ENCODE measurements at regions not wholly inside any gene's neighbourhood (a gene's known extent, or its start where the extent isn't known, plus 50 kb on each side); places are given as distances from the start of the nearest gene placed in this dataset.

DNA sequence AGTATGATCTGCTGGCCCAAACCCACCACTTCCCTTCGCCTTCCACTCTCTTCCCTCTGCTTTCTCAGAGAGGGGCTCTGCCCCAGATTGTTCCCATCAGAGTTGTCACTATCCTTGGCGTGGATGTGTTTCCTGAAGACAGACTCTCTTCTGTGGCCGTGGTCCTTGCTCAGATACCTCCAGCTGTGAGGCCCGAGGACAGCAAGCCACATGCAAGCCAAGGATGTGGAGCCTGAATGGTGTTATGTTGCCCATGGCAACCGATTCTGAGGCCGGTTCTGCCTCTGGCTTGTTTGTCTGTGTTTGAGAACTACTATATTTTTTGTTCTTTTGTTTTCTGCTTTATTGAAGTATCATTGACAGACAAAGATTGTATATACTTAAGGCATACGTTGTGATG lies 247.4 kb upstream of the PODXL start:
- DNase-seq (ENCODE audit: low spot score) (no peak), ATAC-seq (no peak)
- Mint-ChIP-seq H3K9me3 (no peaks in the 10 kb centered on the region), H3K4me1 (peaks cover 16% of the 10 kb centered on the region), H3K27me3 (ENCODE audit: low read depth) (peaks cover 2% of the 10 kb centered on the region; the same call in 1 of the 2 replicates), H3K4me3 (no peak overlapping the region), H3K36me3 (no peaks in the 10 kb centered on the region), H3K27ac (no peak overlapping the region)
- POLR2A ChIA-PET, result no interaction called here
- TF ChIP-seq NFE2L1 (CRISPR knock-in tag; IDR thresholded peaks at IDR 0.05), result no peak
- TF ChIP-seq, protein P1, sequence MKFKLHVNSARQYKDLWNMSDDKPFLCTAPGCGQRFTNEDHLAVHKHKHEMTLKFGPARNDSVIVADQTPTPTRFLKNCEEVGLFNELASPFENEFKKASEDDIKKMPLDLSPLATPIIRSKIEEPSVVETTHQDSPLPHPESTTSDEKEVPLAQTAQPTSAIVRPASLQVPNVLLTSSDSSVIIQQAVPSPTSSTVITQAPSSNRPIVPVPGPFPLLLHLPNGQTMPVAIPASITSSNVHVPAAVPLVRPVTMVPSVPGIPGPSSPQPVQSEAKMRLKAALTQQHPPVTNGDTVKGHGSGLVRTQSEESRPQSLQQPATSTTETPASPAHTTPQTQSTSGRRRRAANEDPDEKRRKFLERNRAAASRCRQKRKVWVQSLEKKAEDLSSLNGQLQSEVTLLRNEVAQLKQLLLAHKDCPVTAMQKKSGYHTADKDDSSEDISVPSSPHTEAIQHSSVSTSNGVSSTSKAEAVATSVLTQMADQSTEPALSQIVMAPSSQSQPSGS (CRISPR knock-in tag; IDR thresholded peaks at IDR 0.05; ENCODE audit: borderline replicate concordance, low read depth), result no peak
- no peak for TF ChIP-seq ZNF416 (CRISPR knock-in tag; IDR thresholded peaks at IDR 0.05)
- TF ChIP-seq, protein P2, sequence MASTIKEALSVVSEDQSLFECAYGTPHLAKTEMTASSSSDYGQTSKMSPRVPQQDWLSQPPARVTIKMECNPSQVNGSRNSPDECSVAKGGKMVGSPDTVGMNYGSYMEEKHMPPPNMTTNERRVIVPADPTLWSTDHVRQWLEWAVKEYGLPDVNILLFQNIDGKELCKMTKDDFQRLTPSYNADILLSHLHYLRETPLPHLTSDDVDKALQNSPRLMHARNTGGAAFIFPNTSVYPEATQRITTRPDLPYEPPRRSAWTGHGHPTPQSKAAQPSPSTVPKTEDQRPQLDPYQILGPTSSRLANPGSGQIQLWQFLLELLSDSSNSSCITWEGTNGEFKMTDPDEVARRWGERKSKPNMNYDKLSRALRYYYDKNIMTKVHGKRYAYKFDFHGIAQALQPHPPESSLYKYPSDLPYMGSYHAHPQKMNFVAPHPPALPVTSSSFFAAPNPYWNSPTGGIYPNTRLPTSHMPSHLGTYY (CRISPR knock-in tag; IDR thresholded peaks at IDR 0.05), result no peak
- no peak for TF ChIP-seq ZNF263 (CRISPR knock-in tag; IDR thresholded peaks at IDR 0.05; ENCODE audit: low read depth)
- TF ChIP-seq PRRX2 (CRISPR knock-in tag; IDR thresholded peaks at IDR 0.05), result no peak
- TF ChIP-seq IRF2 (CRISPR knock-in tag; IDR thresholded peaks at IDR 0.05; ENCODE audit: borderline replicate concordance, low read depth), result no peak
- CTCF ChIA-PET, result no interaction called here

DNA sequence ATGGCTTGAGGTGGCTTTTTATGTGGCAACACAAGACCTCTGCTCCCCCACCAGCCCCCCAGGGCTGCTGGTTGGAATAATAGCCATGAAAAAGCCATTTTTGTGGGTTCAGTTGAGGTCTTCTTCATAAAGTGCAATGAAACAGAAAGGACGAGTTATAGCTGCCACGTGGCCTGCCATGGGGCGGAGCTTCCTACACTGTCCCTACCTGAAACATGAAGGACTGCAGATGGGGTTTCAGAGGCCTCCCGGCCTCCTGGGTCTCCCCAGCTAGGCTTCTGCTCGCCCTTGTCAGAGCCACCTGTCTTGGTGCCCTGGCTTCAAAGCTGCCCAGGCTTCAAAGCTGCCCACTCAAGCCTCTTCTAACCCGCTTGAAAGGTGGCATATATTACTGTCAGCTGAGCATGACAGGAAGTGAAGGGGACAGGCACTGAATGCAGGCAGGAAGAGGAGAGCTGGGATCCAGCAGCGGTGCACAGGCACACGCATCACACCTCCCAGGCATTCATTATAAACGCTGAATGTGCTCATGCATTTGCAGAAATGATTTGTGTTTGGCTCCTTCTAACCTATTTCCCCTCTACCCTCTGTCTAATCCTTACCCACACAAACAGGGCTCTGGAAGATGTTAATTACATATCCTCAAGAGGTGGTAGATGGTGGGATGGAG lies 245.9 kb upstream of the PODXL start:
- DNase-seq (ENCODE audit: low spot score), result no peak
- no peaks in the 10 kb centered on the region for H3K36me3 Mint-ChIP-seq
- no peak overlapping the region for H3K27ac Mint-ChIP-seq
- ChIA-PET POLR2A (no interaction called here), CTCF (interaction anchor here (1.3 kb wide), 1 partner anchor 57 kb away, joined by 6 read pairs; no protein-coding TSS in a partner anchor)
- no peaks in the 10 kb centered on the region; the same call in 1 of the 2 replicates for H3K27me3 Mint-ChIP-seq (ENCODE audit: low read depth)
- no peak overlapping the region for H3K4me3 Mint-ChIP-seq
- no peak for TF ChIP-seq MXD4 (CRISPR knock-in tag; IDR thresholded peaks at IDR 0.05; ENCODE audit: borderline replicate concordance)
- TF ChIP-seq FOXK1 (CRISPR knock-in tag; IDR thresholded peaks at IDR 0.05), result no peak
- no peak for TF ChIP-seq ETV6 (CRISPR knock-in tag; IDR thresholded peaks at IDR 0.05)
- TF ChIP-seq, protein P3, sequence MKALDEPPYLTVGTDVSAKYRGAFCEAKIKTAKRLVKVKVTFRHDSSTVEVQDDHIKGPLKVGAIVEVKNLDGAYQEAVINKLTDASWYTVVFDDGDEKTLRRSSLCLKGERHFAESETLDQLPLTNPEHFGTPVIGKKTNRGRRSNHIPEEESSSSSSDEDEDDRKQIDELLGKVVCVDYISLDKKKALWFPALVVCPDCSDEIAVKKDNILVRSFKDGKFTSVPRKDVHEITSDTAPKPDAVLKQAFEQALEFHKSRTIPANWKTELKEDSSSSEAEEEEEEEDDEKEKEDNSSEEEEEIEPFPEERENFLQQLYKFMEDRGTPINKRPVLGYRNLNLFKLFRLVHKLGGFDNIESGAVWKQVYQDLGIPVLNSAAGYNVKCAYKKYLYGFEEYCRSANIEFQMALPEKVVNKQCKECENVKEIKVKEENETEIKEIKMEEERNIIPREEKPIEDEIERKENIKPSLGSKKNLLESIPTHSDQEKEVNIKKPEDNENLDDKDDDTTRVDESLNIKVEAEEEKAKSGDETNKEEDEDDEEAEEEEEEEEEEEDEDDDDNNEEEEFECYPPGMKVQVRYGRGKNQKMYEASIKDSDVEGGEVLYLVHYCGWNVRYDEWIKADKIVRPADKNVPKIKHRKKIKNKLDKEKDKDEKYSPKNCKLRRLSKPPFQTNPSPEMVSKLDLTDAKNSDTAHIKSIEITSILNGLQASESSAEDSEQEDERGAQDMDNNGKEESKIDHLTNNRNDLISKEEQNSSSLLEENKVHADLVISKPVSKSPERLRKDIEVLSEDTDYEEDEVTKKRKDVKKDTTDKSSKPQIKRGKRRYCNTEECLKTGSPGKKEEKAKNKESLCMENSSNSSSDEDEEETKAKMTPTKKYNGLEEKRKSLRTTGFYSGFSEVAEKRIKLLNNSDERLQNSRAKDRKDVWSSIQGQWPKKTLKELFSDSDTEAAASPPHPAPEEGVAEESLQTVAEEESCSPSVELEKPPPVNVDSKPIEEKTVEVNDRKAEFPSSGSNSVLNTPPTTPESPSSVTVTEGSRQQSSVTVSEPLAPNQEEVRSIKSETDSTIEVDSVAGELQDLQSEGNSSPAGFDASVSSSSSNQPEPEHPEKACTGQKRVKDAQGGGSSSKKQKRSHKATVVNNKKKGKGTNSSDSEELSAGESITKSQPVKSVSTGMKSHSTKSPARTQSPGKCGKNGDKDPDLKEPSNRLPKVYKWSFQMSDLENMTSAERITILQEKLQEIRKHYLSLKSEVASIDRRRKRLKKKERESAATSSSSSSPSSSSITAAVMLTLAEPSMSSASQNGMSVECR (CRISPR knock-in tag; IDR thresholded peaks at IDR 0.05; ENCODE audit: borderline replicate concordance), result no peak
- TF ChIP-seq, protein P4, sequence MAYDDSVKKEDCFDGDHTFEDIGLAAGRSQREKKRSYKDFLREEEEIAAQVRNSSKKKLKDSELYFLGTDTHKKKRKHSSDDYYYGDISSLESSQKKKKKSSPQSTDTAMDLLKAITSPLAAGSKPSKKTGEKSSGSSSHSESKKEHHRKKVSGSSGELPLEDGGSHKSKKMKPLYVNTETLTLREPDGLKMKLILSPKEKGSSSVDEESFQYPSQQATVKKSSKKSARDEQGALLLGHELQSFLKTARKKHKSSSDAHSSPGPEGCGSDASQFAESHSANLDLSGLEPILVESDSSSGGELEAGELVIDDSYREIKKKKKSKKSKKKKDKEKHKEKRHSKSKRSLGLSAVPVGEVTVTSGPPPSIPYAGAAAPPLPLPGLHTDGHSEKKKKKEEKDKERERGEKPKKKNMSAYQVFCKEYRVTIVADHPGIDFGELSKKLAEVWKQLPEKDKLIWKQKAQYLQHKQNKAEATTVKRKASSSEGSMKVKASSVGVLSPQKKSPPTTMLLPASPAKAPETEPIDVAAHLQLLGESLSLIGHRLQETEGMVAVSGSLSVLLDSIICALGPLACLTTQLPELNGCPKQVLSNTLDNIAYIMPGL (CRISPR knock-in tag; IDR thresholded peaks at IDR 0.05), result no peak
- no peaks in the 10 kb centered on the region; the same call in 1 of the 2 replicates for H3K9me3 Mint-ChIP-seq
- ATAC-seq, result no peak
- peaks cover 16% of the 10 kb centered on the region for H3K4me1 Mint-ChIP-seq

DNA sequence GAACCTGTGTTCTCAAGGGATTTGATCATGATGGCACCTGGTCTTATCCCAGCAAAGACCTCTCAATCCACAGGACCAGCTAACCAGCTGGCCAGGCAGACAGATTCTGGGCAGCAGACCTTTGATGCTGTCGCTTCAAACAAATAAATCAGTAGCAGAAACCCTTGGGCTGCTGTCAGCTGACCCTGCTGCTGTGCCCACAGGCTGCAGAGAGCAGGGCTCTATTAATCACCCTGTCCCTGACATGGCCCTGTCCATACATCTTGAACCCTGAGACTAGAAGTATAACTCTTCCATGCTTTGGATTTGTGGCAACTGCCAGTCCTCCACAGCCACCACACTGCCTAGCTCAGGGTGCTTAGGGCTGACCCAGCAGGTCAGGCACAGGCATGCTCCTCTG lies 244.1 kb upstream of the PODXL start:
- no peaks in the 10 kb centered on the region; the same call in 1 of the 2 replicates for H3K9me3 Mint-ChIP-seq
- ChIA-PET CTCF (interaction anchor here (1.0 to 1.4 kb wide), 2 partner anchors 13 to 112 kb away, joined by 3 to 6 read pairs; no protein-coding TSS in a partner anchor), POLR2A (no interaction called here)
- TF ChIP-seq, protein P5, sequence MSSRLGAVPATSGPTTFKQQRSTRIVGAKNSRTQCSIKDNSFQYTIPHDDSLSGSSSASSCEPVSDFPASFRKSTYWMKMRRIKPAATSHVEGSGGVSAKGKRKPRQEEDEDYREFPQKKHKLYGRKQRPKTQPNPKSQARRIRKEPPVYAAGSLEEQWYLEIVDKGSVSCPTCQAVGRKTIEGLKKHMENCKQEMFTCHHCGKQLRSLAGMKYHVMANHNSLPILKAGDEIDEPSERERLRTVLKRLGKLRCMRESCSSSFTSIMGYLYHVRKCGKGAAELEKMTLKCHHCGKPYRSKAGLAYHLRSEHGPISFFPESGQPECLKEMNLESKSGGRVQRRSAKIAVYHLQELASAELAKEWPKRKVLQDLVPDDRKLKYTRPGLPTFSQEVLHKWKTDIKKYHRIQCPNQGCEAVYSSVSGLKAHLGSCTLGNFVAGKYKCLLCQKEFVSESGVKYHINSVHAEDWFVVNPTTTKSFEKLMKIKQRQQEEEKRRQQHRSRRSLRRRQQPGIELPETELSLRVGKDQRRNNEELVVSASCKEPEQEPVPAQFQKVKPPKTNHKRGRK (CRISPR knock-in tag; IDR thresholded peaks at IDR 0.05; ENCODE audit: borderline replicate concordance), result no peak
- TF ChIP-seq, protein P6, sequence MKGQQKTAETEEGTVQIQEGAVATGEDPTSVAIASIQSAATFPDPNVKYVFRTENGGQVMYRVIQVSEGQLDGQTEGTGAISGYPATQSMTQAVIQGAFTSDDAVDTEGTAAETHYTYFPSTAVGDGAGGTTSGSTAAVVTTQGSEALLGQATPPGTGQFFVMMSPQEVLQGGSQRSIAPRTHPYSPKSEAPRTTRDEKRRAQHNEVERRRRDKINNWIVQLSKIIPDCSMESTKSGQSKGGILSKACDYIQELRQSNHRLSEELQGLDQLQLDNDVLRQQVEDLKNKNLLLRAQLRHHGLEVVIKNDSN (CRISPR knock-in tag; IDR thresholded peaks at IDR 0.05), result no peak
- TF ChIP-seq, protein P7, sequence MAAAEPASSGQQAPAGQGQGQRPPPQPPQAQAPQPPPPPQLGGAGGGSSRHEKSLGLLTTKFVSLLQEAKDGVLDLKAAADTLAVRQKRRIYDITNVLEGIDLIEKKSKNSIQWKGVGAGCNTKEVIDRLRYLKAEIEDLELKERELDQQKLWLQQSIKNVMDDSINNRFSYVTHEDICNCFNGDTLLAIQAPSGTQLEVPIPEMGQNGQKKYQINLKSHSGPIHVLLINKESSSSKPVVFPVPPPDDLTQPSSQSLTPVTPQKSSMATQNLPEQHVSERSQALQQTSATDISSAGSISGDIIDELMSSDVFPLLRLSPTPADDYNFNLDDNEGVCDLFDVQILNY (CRISPR knock-in tag; IDR thresholded peaks at IDR 0.05), result no peak
- no peak overlapping the region for H3K4me3 Mint-ChIP-seq
- peaks cover 2% of the 10 kb centered on the region; the same call in 1 of the 2 replicates for H3K27me3 Mint-ChIP-seq (ENCODE audit: low read depth)
- H3K27ac Mint-ChIP-seq, result no peak overlapping the region
- no peaks in the 10 kb centered on the region for H3K36me3 Mint-ChIP-seq
- H3K4me1 Mint-ChIP-seq, result peaks cover 16% of the 10 kb centered on the region
- DNase-seq (ENCODE audit: low spot score) (no peak), ATAC-seq (no peak)
